Gastrocnemius medialis (tissue), 4 donors: ENCODE measurements at regions not wholly inside any gene's neighbourhood (a gene's known extent, or its start where the extent isn't known, plus 50 kb on each side); places are given as distances from the start of the nearest gene placed in this dataset.

Experiments
- ATAC-seq, 2 donors: fragments of 150-250 bp; one replicate each; pipeline ENCODE4 v1.9.1; 2016
- DNase-seq, 2 donors: peaks; one replicate each; pipeline ENCODE4 v3.0.0-alpha.2; 2019
- H3K27ac ChIP-seq, 4 donors: fragments of 200-600 bp; sonication (generic); 1 replicate in 1 of 4; 2 replicates in 3 of 4; pipeline ENCODE4 v1.5.1; 2016 to 2018; ENCODE audit warnings: mild to moderate bottlenecking in 2 of 4, moderate library complexity in 1 of 4
- H3K27me3 ChIP-seq, 3 donors: fragments of 200-600 bp; sonication (generic) in 2 of 3; 1 replicate in 1 of 3; 2 replicates in 2 of 3; pipeline versions ENCODE4 v1.5.1 to v1.6.0; 2016 to 2019; ENCODE audit warnings: mild to moderate bottlenecking in 1 of 3, moderate library complexity in 1 of 3
- H3K36me3 ChIP-seq, 2 donors: fragments of 200-600 bp; sonication (generic) in 1 of 2; one replicate each; pipeline ENCODE4 v1.5.1; 2017 to 2018
- H3K4me1 ChIP-seq, 2 donors: fragments of 200-600 bp; sonication (generic) in 1 of 2; one replicate each; pipeline ENCODE4 v1.5.1; 2016 to 2017; ENCODE audit warnings: mild to moderate bottlenecking in 2 of 2
- H3K4me3 ChIP-seq, 4 donors: fragments of 200-600 bp; sonication (generic) in 3 of 4; 1 replicate in 1 of 4; 2 replicates in 3 of 4; pipeline ENCODE4 v1.5.1; 2016 to 2019; ENCODE audit warnings: mild to moderate bottlenecking in 2 of 4
- H3K9me3 ChIP-seq, 3 donors: fragments of 200-600 bp; sonication (generic) in 2 of 3; 1 replicate in 1 of 3; 2 replicates in 2 of 3; pipeline ENCODE4 v1.5.1; 2016 to 2019
- POLR2A ChIP-seq, 2 donors: fragments of 450-650 bp; IDR thresholded peaks; one replicate each; pipeline ENCODE4 v1.6.1; 2017; ENCODE audit warnings: antibody characterized with exemption in 2 of 2, mild to moderate bottlenecking in 2 of 2, moderate library complexity in 2 of 2
- in situ Hi-C, 4 donors: fragments of 200-750 bp; cut with MboI; loops; one replicate each; pipeline versions ENCODE4 v1.15.0 to v1.8.0; 2017; ENCODE audit warnings: low sequenced_read_pairs in 4 of 4
- intact Hi-C: fragments of 100-400 bp; cut with DNase I; formaldehyde crosslinking; loops from one replicate; pipeline ENCODE4 v1.15.1; 2023; ENCODE audit warnings: low total_unique reads
- TF ChIP-seq, protein P1 (sequence below), 5 experiments: fragments of 450-650 bp in 3 of 5; fragments of 200-600 bp in 2 of 5; sonication (generic) in 2 of 5; IDR thresholded peaks in 4 of 5; conservative IDR thresholded peaks in 1 of 5; 1 replicate in 4 of 5; 2 replicates in 1 of 5; pipeline ENCODE4 v1.5.1; 2016 to 2019; ENCODE audit warnings: antibody characterized with exemption in 5 of 5, mild to moderate bottlenecking in 3 of 5, moderate library complexity in 3 of 5

- H3K4me1 ChIP-seq = no peaks in the 10 kb centered on the region
- no peak overlapping the region for H3K4me3 ChIP-seq
- H3K36me3 ChIP-seq = no peaks in the 10 kb centered on the region
- ATAC-seq = no peak
- intact Hi-C loops = no loop called here
- no peaks in the 10 kb centered on the region for H3K27me3 ChIP-seq
- in situ Hi-C loops = no loop called here
- no peak for TF ChIP-seq POLR2A (IDR thresholded peaks at IDR 0.05)
- TF ChIP-seq, protein P1, sequence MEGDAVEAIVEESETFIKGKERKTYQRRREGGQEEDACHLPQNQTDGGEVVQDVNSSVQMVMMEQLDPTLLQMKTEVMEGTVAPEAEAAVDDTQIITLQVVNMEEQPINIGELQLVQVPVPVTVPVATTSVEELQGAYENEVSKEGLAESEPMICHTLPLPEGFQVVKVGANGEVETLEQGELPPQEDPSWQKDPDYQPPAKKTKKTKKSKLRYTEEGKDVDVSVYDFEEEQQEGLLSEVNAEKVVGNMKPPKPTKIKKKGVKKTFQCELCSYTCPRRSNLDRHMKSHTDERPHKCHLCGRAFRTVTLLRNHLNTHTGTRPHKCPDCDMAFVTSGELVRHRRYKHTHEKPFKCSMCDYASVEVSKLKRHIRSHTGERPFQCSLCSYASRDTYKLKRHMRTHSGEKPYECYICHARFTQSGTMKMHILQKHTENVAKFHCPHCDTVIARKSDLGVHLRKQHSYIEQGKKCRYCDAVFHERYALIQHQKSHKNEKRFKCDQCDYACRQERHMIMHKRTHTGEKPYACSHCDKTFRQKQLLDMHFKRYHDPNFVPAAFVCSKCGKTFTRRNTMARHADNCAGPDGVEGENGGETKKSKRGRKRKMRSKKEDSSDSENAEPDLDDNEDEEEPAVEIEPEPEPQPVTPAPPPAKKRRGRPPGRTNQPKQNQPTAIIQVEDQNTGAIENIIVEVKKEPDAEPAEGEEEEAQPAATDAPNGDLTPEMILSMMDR (IDR thresholded peaks at IDR 0.05 in 4 of 5, conservative IDR thresholded peaks at IDR 0.05 in 1 of 5) = no peak
- no peak overlapping the region for H3K27ac ChIP-seq
- H3K9me3 ChIP-seq = no peaks in the 10 kb centered on the region
- DNase-seq = no peak
Measured at GRCh38 chr2:145288650-145289496, 769.0 kb upstream of the ZEB2 start.

GRCh38 chr2:145287736-145288135 is 767.8 kb upstream of the ZEB2 start:
- TF ChIP-seq, protein P1 (IDR thresholded peaks at IDR 0.05 in 4 of 5, conservative IDR thresholded peaks at IDR 0.05 in 1 of 5) = no peak
- no peak for TF ChIP-seq POLR2A (IDR thresholded peaks at IDR 0.05)
- intact Hi-C loops (no loop called here), in situ Hi-C loops (no loop called here)
- no peaks in the 10 kb centered on the region for H3K27me3 ChIP-seq
- ATAC-seq (no peak), DNase-seq (no peak)
- no peak overlapping the region for H3K4me3 ChIP-seq
- no peaks in the 10 kb centered on the region for H3K36me3 ChIP-seq
- H3K9me3 ChIP-seq = no peaks in the 10 kb centered on the region
- no peak overlapping the region for H3K27ac ChIP-seq
- H3K4me1 ChIP-seq = no peaks in the 10 kb centered on the region

DNA sequence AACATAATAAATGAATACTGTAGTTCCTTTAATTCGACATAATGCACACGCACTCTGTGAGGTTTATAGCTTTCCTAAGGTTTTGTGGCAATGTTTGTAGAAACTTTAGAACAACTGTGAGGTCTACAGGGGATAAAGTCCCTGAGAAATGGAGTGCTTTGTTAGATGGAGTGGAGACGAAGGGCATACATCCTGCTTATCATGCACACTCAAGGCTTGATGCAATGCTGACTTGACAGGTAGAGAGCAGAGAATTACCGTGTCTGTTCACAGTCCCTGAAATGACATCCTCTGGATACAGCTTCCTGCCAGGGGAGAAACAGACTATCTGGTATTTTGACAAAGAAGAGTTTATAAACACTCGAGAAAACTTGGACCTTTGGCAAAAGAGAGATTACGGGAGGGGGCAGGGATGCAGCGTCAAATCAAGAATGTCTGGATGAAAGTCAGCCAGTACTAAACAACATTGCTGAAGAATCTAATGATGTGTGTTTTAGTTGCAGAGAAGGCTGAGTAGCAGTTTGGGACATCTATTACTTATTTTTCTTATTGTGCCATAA is 766.9 kb upstream of the ZEB2 start:
- intact Hi-C loops = no loop called here
- H3K4me1 ChIP-seq = no peaks in the 10 kb centered on the region
- no peaks in the 10 kb centered on the region for H3K36me3 ChIP-seq
- H3K9me3 ChIP-seq = no peaks in the 10 kb centered on the region
- in situ Hi-C loops = no loop called here
- H3K4me3 ChIP-seq = no peak overlapping the region
- H3K27ac ChIP-seq = no peak overlapping the region
- no peak for TF ChIP-seq POLR2A (IDR thresholded peaks at IDR 0.05)
- TF ChIP-seq, protein P1 (IDR thresholded peaks at IDR 0.05 in 4 of 5, conservative IDR thresholded peaks at IDR 0.05 in 1 of 5) = no peak
- ATAC-seq = no peak
- H3K27me3 ChIP-seq = no peaks in the 10 kb centered on the region
- DNase-seq = no peak

DNA sequence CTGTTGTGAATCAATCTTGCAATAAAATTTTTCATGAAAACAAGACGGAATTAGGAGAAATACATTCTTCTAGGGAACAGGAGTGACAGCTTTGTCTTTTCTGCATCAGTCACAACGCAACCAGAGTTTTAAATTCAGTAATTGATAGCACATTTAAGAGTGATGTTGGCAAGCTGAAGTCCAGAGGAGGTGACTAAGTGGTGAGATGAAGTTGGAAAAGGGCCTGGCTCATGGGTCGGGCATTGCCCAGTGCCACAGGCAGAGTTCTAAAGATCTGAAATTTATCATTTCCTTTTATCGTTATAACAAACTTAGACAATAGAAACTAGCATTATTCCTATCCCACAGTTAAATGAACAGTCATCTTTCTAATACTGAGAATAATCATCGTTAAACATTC is 764.6 kb upstream of the ZEB2 start:
- in situ Hi-C loops (no loop called here), intact Hi-C loops (no loop called here)
- Histone ChIP-seq H3K4me1 (no peaks in the 10 kb centered on the region), H3K9me3 (no peaks in the 10 kb centered on the region), H3K27me3 (no peaks in the 10 kb centered on the region), H3K36me3 (no peaks in the 10 kb centered on the region), H3K27ac (no peak overlapping the region), H3K4me3 (no peak overlapping the region)
- TF ChIP-seq, protein P1 (IDR thresholded peaks at IDR 0.05 in 4 of 5, conservative IDR thresholded peaks at IDR 0.05 in 1 of 5) = no peak
- TF ChIP-seq POLR2A (IDR thresholded peaks at IDR 0.05) = no peak
- ATAC-seq (no peak), DNase-seq (no peak)
